ENCODE measurements at regions not wholly inside any gene's neighbourhood (a gene's known extent, or its start where the extent isn't known, plus 50 kb on each side); places are given as distances from the start of the nearest gene placed in this dataset.

GRCh38 chr1:29946057-29946456 is 709.7 kb downstream of the PTPRU start:
- Histone ChIP-seq H3K4me1 (no peaks in the 10 kb centered on the region), H3K9me3 (no peaks in the 10 kb centered on the region), H3K27me3 (peaks cover 83% of the 10 kb centered on the region), H3K4me3 (no peak overlapping the region), H3K27ac (no peak overlapping the region), H3K36me3 (no peaks in the 10 kb centered on the region)
- TF ChIP-seq EP300 (IDR thresholded peaks at IDR 0.05) (no peak), CTCF (IDR thresholded peaks at IDR 0.05) (no peak), POLR2AphosphoS5 (IDR thresholded peaks at IDR 0.05) (no peak), POLR2A (IDR thresholded peaks at IDR 0.05) (no peak)
- ATAC-seq, result no peak
- 61% methylated on average over 3 of the region's 3 CpGs; no CpG with 5 or more reads in 1 of the 2 donors for WGBS, 2 donors (ENCODE audit: low coverage in 1 of 2)

DNA sequence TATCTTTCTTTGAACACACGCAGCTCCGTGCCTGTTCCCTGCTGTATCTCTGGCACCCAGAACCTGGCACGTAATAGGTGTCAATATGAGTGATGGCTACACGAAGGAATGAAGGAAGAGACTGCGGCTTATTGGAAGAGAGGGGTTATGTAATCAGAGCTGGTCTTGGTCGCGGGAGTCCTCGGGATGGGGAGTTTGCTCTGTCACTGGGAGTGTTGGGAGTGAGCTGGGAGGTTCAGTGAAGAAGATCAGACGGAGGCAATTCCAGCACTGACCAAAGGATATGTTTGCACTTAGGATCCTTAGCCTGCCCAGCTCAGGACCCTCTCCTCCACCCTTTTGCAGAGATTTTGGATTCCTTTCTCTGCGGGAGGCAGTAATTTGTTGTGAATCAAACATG is 709.1 kb downstream of the PTPRU start:
- no peak overlapping the region for H3K4me3 ChIP-seq
- H3K4me1 ChIP-seq, result no peaks in the 10 kb centered on the region
- H3K27ac ChIP-seq, result no peak overlapping the region
- H3K36me3 ChIP-seq, result no peaks in the 10 kb centered on the region
- H3K27me3 ChIP-seq, result peaks cover 81% of the 10 kb centered on the region
- H3K9me3 ChIP-seq, result no peaks in the 10 kb centered on the region
- no peak for TF ChIP-seq POLR2AphosphoS5 (IDR thresholded peaks at IDR 0.05)
- no peak for TF ChIP-seq EP300 (IDR thresholded peaks at IDR 0.05)
- no peak for TF ChIP-seq POLR2A (IDR thresholded peaks at IDR 0.05)
- TF ChIP-seq CTCF (IDR thresholded peaks at IDR 0.05), result no peak
- ATAC-seq, result no peak
- 3 to 16% methylated on average over 5 of the region's 10 CpGs for WGBS, 2 donors (ENCODE audit: low coverage in 1 of 2)

DNA sequence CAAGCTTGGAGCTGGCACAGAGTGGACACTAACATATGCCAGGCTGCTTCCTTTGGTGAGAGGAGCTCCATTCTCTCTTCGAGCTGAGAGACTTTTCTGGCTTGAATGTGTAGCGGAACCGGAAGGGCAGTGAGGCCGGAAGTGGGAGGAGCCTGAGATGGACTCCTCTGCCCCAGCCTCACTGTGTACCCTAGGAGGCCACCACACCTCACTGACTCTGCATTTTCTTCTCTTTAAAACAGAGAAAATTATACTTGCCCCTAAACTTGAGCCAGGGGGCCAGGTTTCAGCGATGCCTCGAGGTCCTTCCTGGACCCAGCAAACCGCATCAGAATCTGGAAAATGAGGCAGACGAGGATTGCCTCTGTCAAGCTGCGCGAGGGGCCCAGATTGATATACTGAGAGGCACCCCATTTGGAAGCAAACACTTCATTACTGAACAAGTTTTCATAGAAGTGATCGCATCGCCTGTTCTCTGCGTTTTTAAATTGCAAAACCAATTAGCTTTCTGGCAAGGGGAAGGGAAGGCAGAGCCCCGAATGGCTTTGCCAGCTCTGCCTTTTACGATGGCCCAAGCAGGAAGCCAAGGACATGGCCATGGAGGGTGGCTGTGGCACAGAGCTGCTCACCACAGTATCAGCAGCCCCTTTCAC is 708.1 kb downstream of the PTPRU start:
- H3K4me1 ChIP-seq, result no peaks in the 10 kb centered on the region
- no peak overlapping the region for H3K4me3 ChIP-seq
- no peak overlapping the region for H3K27ac ChIP-seq
- H3K9me3 ChIP-seq, result no peaks in the 10 kb centered on the region
- TF ChIP-seq POLR2A (IDR thresholded peaks at IDR 0.05) (no peak), CTCF (IDR thresholded peaks at IDR 0.05) (no peak), EP300 (IDR thresholded peaks at IDR 0.05) (no peak), POLR2AphosphoS5 (IDR thresholded peaks at IDR 0.05) (no peak)
- WGBS, 2 donors (ENCODE audit: low coverage in 1 of 2), result 39 to 65% methylated on average over 4 to 10 of the region's 15 CpGs
- H3K27me3 ChIP-seq, result peaks cover 82% of the 10 kb centered on the region
- no peaks in the 10 kb centered on the region for H3K36me3 ChIP-seq
- ATAC-seq, result no peak

DNA sequence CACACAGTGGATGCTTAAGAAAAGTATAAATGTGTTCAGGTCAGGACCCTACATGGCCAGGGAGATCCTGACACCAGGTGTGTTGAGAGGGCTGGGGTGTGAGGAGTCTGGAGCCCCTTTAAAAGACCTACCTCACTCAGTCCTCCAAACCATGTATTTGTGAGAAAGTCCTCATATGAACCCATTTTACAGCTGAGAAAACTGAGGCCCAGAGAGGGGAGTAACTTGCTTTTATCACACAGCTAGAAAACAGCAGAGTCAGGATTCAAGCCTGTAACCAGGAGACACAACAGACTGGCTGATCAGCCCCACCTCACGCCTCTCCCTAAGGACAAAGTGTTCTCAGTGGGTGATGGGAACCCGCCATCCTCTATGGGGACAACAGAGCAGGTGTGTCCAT is 706.7 kb downstream of the PTPRU start:
- 93% methylated on average over 2 of the region's 2 CpGs; no CpG with 5 or more reads in 1 of the 2 donors for WGBS, 2 donors (ENCODE audit: low coverage in 1 of 2)
- no peaks in the 10 kb centered on the region for H3K36me3 ChIP-seq
- no peaks in the 10 kb centered on the region for H3K4me1 ChIP-seq
- peaks cover 70% of the 10 kb centered on the region for H3K27me3 ChIP-seq
- H3K9me3 ChIP-seq, result no peaks in the 10 kb centered on the region
- ATAC-seq, result no peak
- TF ChIP-seq EP300 (IDR thresholded peaks at IDR 0.05), result no peak
- TF ChIP-seq POLR2A (IDR thresholded peaks at IDR 0.05), result no peak
- TF ChIP-seq CTCF (IDR thresholded peaks at IDR 0.05), result no peak
- no peak for TF ChIP-seq POLR2AphosphoS5 (IDR thresholded peaks at IDR 0.05)
- no peak overlapping the region for H3K27ac ChIP-seq
- H3K4me3 ChIP-seq, result no peak overlapping the region

DNA sequence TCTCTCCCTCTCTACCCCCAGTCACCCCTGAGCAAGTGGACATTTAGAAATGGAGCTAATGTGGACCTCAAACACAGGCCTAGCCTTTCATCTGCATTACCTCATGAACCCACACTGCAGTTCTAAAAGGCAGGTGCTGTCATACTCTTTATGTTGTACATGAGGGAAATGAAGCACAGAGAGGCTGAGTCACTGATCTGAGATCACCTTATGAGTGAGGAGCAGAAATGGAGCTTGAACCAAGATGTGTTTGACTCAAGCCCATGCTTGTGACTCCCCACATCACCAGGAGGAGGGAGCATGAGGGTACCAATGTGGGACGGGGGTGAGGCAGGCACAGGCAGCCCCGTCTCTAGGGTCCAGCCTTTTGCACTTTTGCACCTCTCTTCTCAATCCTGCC is 702.8 kb downstream of the PTPRU start:
- no peaks in the 10 kb centered on the region for H3K36me3 ChIP-seq
- H3K27ac ChIP-seq, result no peak overlapping the region
- no peak for ATAC-seq

More for the DNA sequence above, 702.8 kb downstream of the PTPRU start:
- Histone ChIP-seq H3K4me3 (no peak overlapping the region), H3K27me3 (peaks cover 36% of the 10 kb centered on the region), H3K9me3 (no peaks in the 10 kb centered on the region), H3K4me1 (no peaks in the 10 kb centered on the region)
- no CpG with 5 or more reads among the region's 2 CpGs for WGBS, 2 donors (ENCODE audit: low coverage in 1 of 2)
- TF ChIP-seq POLR2AphosphoS5 (IDR thresholded peaks at IDR 0.05) (no peak), CTCF (IDR thresholded peaks at IDR 0.05) (no peak), POLR2A (IDR thresholded peaks at IDR 0.05) (no peak), EP300 (IDR thresholded peaks at IDR 0.05) (no peak)
